ENCODE measurements at regions not wholly inside any gene's neighbourhood (a gene's known extent, or its start where the extent isn't known, plus 50 kb on each side); places are given as distances from the start of the nearest gene placed in this dataset.
A peak's percentile ranks its signal among the peaks of the same experiment; 100 is the strongest.

GRCh38 chr9:113719919-113720318 is 156.2 kb upstream of the ZNF618 start:
- TF ChIP-seq CTCF (IDR thresholded peaks at IDR 0.05) (no peak), POLR2AphosphoS5 (IDR thresholded peaks at IDR 0.05; ENCODE audit: insufficient read depth in 1 of 2, low read depth in 1 of 2) (no peak), POLR2A (IDR thresholded peaks at IDR 0.05) (no peak)
- no peaks in the 10 kb centered on the region for H3K4me1 ChIP-seq
- H3K27ac ChIP-seq: no peak overlapping the region
- no peaks in the 10 kb centered on the region for H3K36me3 ChIP-seq
- intact Hi-C loops (cut with DNase I): no loop called here
- DNase-seq (ENCODE audit: extremely low spot score in 2 of 2): peak; percentile 5 to 43
- no peak overlapping the region for H3K4me3 ChIP-seq
- H3K9me3 ChIP-seq: no peaks in the 10 kb centered on the region
- no peaks in the 10 kb centered on the region for H3K27me3 ChIP-seq

GRCh38 chr9:113720495-113720894 is 155.6 kb upstream of the ZNF618 start:
- no peaks in the 10 kb centered on the region for H3K27me3 ChIP-seq
- no peaks in the 10 kb centered on the region for H3K4me1 ChIP-seq
- intact Hi-C loops (cut with DNase I): no loop called here
- no peaks in the 10 kb centered on the region for H3K9me3 ChIP-seq
- peak in 1 of 2 donors; percentile 42 for DNase-seq (ENCODE audit: extremely low spot score in 2 of 2)
- no peak overlapping the region for H3K27ac ChIP-seq
- H3K36me3 ChIP-seq: no peaks in the 10 kb centered on the region
- TF ChIP-seq POLR2AphosphoS5 (IDR thresholded peaks at IDR 0.05; ENCODE audit: insufficient read depth in 1 of 2, low read depth in 1 of 2) (no peak), CTCF (IDR thresholded peaks at IDR 0.05) (no peak), POLR2A (IDR thresholded peaks at IDR 0.05) (no peak)
- no peak overlapping the region for H3K4me3 ChIP-seq

- TF ChIP-seq POLR2AphosphoS5 (IDR thresholded peaks at IDR 0.05; ENCODE audit: insufficient read depth in 1 of 2, low read depth in 1 of 2): no peak
- TF ChIP-seq CTCF (IDR thresholded peaks at IDR 0.05): no peak
- TF ChIP-seq POLR2A (IDR thresholded peaks at IDR 0.05): no peak
- no peak for DNase-seq (ENCODE audit: extremely low spot score in 2 of 2)
- Histone ChIP-seq H3K27ac (no peak overlapping the region), H3K4me3 (no peak overlapping the region), H3K4me1 (no peaks in the 10 kb centered on the region), H3K27me3 (no peaks in the 10 kb centered on the region), H3K36me3 (no peaks in the 10 kb centered on the region), H3K9me3 (no peaks in the 10 kb centered on the region)
- intact Hi-C loops (cut with DNase I): no loop called here
Observed at GRCh38 chr9:113721856-113722255, 154.3 kb upstream of the ZNF618 start.

GRCh38 chr9:113724202-113724601 is 151.9 kb upstream of the ZNF618 start:
- Histone ChIP-seq H3K36me3 (no peaks in the 10 kb centered on the region), H3K4me1 (no peaks in the 10 kb centered on the region), H3K4me3 (no peak overlapping the region), H3K27me3 (no peaks in the 10 kb centered on the region), H3K27ac (no peak overlapping the region), H3K9me3 (peaks cover 3% of the 10 kb centered on the region)
- no peak for TF ChIP-seq POLR2A (IDR thresholded peaks at IDR 0.05)
- no peak for TF ChIP-seq CTCF (IDR thresholded peaks at IDR 0.05)
- TF ChIP-seq POLR2AphosphoS5 (IDR thresholded peaks at IDR 0.05; ENCODE audit: insufficient read depth in 1 of 2, low read depth in 1 of 2): no peak
- intact Hi-C loops (cut with DNase I): no loop called here
- peak in 1 of 2 donors; percentile 12 for DNase-seq (ENCODE audit: extremely low spot score in 2 of 2)

GRCh38 chr9:113728989-113729388 is 147.1 kb upstream of the ZNF618 start:
- Histone ChIP-seq H3K4me3 (no peak overlapping the region), H3K27me3 (no peaks in the 10 kb centered on the region), H3K36me3 (no peaks in the 10 kb centered on the region), H3K9me3 (peaks cover 3% of the 10 kb centered on the region), H3K4me1 (no peaks in the 10 kb centered on the region), H3K27ac (no peak overlapping the region)
- intact Hi-C loops (cut with DNase I): no loop called here
- no peak for DNase-seq (ENCODE audit: extremely low spot score in 2 of 2)
- TF ChIP-seq CTCF (IDR thresholded peaks at IDR 0.05) (no peak), POLR2A (IDR thresholded peaks at IDR 0.05) (no peak), POLR2AphosphoS5 (IDR thresholded peaks at IDR 0.05; ENCODE audit: insufficient read depth in 1 of 2, low read depth in 1 of 2) (no peak)
